SU-DHL-6 (cell line): ENCODE measurements at regions not wholly inside any gene's neighbourhood (a gene's known extent, or its start where the extent isn't known, plus 50 kb on each side); places are given as distances from the start of the nearest gene placed in this dataset.

Source experiments
- H2AFZ ChIP-seq: fragments of 200-600 bp; sonication (generic); 2 replicates; pipeline ENCODE4 v1.6.1; 2014; ENCODE audit warnings: low read depth, mild to moderate bottlenecking, moderate library complexity, mixed read lengths, antibody characterized with exemption, low read length; ENCODE audit not compliant: severe bottlenecking
- H3F3A ChIP-seq: fragments of 200-600 bp; shearing (Covaris generic); 2 replicates; pipeline ENCODE4 v1.6.0; 2016; ENCODE audit warnings: antibody characterized with exemption, mild to moderate bottlenecking; ENCODE audit not compliant: insufficient read depth
- H3K27ac ChIP-seq: fragments of 200-600 bp; sonication (generic); 2 replicates; pipeline ENCODE4 v1.5.1; 2016; ENCODE audit warnings: low read depth, mild to moderate bottlenecking, low read length, moderate library complexity, mixed read lengths
- H3K27me3 ChIP-seq: fragments of 200-600 bp; sonication (generic), shearing (Covaris generic); 2 replicates; pipeline ENCODE4 v1.6.0; 2014; ENCODE audit warnings: mild to moderate bottlenecking, low read length
- H3K36me3 ChIP-seq: fragments of 200-600 bp; sonication (generic); 2 replicates; pipeline ENCODE4 v1.6.1; 2014; ENCODE audit warnings: mild to moderate bottlenecking, low read length, mixed read lengths
- H3K4me2 ChIP-seq: fragments of 300-600, 200-600 bp; shearing (Covaris generic), sonication (generic); 2 replicates; pipeline ENCODE4 v1.6.0; 2014; ENCODE audit warnings: low read length, low read depth, mild to moderate bottlenecking; ENCODE audit not compliant: poor library complexity, severe bottlenecking
- H3K4me3 ChIP-seq: fragments of 200-600 bp; sonication (generic); 2 replicates; pipeline ENCODE4 v1.5.1; 2014; ENCODE audit warnings: antibody characterized with exemption, low read length, mild to moderate bottlenecking, mixed read lengths; ENCODE audit not compliant: insufficient read depth, poor library complexity, severe bottlenecking
- H3K79me2 ChIP-seq: fragments of 200-600 bp; sonication (generic); 2 replicates; pipeline ENCODE4 v1.6.1; 2014; ENCODE audit warnings: mild to moderate bottlenecking, low read length, moderate library complexity; ENCODE audit not compliant: insufficient read depth
- H3K9ac ChIP-seq: fragments of 200-600 bp; sonication (generic); 2 replicates; pipeline ENCODE4 v1.7.0; 2014; ENCODE audit warnings: mild to moderate bottlenecking, low read length
- H3K9me2 ChIP-seq: fragments of 200-600 bp; sonication (generic); replicated peaks from 2 replicates; pipeline ENCODE4 v1.6.1; 2014; ENCODE audit warnings: low read length; ENCODE audit not compliant: insufficient read depth
- H3K9me3 ChIP-seq: fragments of 200-600 bp; sonication (generic); 2 replicates; pipeline ENCODE4 v1.6.1; 2014; ENCODE audit warnings: low read length, mixed read lengths; ENCODE audit not compliant: insufficient read depth
- H4K20me1 ChIP-seq: fragments of 200-600 bp; sonication (generic); 2 replicates; pipeline ENCODE4 v1.6.1; 2014; ENCODE audit warnings: low read depth, mild to moderate bottlenecking, antibody characterized with exemption, low read length, moderate library complexity, mixed read lengths
- EZH2phosphoT487 ChIP-seq: fragments of 200-600 bp; sonication (generic), shearing (Covaris generic); conservative IDR thresholded peaks from 2 replicates; pipeline ENCODE4 v1.6.1; 2018; ENCODE audit warnings: mild to moderate bottlenecking, antibody characterized with exemption, low read length, moderate library complexity, mixed read lengths
- TF ChIP-seq, protein P1 (sequence below): fragments of 200-600 bp; sonication (generic); IDR thresholded peaks from one replicate; pipeline ENCODE4 v1.5.1; 2017; ENCODE audit warnings: antibody characterized with exemption, mild to moderate bottlenecking, low read length, moderate library complexity; ENCODE audit not compliant: insufficient read depth, poor library complexity, severe bottlenecking

GRCh38 chr2:7140306-7140705 is 223.1 kb downstream of the RNF144A start:
- no peak for TF ChIP-seq EZH2phosphoT487
- TF ChIP-seq, protein P1, sequence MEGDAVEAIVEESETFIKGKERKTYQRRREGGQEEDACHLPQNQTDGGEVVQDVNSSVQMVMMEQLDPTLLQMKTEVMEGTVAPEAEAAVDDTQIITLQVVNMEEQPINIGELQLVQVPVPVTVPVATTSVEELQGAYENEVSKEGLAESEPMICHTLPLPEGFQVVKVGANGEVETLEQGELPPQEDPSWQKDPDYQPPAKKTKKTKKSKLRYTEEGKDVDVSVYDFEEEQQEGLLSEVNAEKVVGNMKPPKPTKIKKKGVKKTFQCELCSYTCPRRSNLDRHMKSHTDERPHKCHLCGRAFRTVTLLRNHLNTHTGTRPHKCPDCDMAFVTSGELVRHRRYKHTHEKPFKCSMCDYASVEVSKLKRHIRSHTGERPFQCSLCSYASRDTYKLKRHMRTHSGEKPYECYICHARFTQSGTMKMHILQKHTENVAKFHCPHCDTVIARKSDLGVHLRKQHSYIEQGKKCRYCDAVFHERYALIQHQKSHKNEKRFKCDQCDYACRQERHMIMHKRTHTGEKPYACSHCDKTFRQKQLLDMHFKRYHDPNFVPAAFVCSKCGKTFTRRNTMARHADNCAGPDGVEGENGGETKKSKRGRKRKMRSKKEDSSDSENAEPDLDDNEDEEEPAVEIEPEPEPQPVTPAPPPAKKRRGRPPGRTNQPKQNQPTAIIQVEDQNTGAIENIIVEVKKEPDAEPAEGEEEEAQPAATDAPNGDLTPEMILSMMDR, result no peak
- no peaks in the 10 kb centered on the region for H3K27me3 ChIP-seq
- no peaks in the 10 kb centered on the region for H4K20me1 ChIP-seq
- no peaks in the 10 kb centered on the region for H3K9me2 ChIP-seq
- H3F3A ChIP-seq, result no peaks in the 10 kb centered on the region
- no peaks in the 10 kb centered on the region for H3K9me3 ChIP-seq
- no peak overlapping the region for H3K4me2 ChIP-seq
- no peak overlapping the region for H2AFZ ChIP-seq
- no peaks in the 10 kb centered on the region for H3K36me3 ChIP-seq
- H3K9ac ChIP-seq, result no peak overlapping the region
- no peak overlapping the region for H3K27ac ChIP-seq
- no peak overlapping the region for H3K4me3 ChIP-seq
- no peaks in the 10 kb centered on the region for H3K79me2 ChIP-seq

- no peaks in the 10 kb centered on the region for H3K9me3 ChIP-seq
- no peak overlapping the region for H3K4me3 ChIP-seq
These were observed 228.5 kb downstream of the RNF144A start for GRCh38 chr2:7145707-7146106.

GRCh38 chr2:7146151-7146550 is 228.9 kb downstream of the RNF144A start:
- Histone ChIP-seq H3F3A (no peaks in the 10 kb centered on the region), H3K4me3 (no peak overlapping the region), H3K27ac (no peak overlapping the region), H4K20me1 (no peaks in the 10 kb centered on the region), H3K9me2 (no peaks in the 10 kb centered on the region), H3K36me3 (no peaks in the 10 kb centered on the region), H3K79me2 (no peaks in the 10 kb centered on the region), H2AFZ (no peak overlapping the region), H3K27me3 (no peaks in the 10 kb centered on the region), H3K9ac (no peak overlapping the region), H3K4me2 (no peak overlapping the region), H3K9me3 (no peaks in the 10 kb centered on the region)
- TF ChIP-seq, protein P1, result no peak
- TF ChIP-seq EZH2phosphoT487, result no peak

More at GRCh38 chr2:7145707-7146106, 228.5 kb downstream of the RNF144A start:
- Histone ChIP-seq H3K9me2 (no peaks in the 10 kb centered on the region), H3K9ac (no peak overlapping the region), H3K4me2 (no peak overlapping the region), H3F3A (no peaks in the 10 kb centered on the region), H3K36me3 (no peaks in the 10 kb centered on the region), H3K27ac (no peak overlapping the region), H3K79me2 (no peaks in the 10 kb centered on the region), H3K27me3 (no peaks in the 10 kb centered on the region), H4K20me1 (no peaks in the 10 kb centered on the region), H2AFZ (no peak overlapping the region)
- TF ChIP-seq EZH2phosphoT487, result no peak
- TF ChIP-seq, protein P1, result no peak
